Neural progenitor cell (in vitro differentiated cells): ENCODE measurements at regions not wholly inside any gene's neighbourhood (a gene's known extent, or its start where the extent isn't known, plus 50 kb on each side); places are given as distances from the start of the nearest gene placed in this dataset.

Experiments used
- CTCF ChIP-seq: fragments of 200-600 bp; sonication (generic); IDR thresholded peaks from 2 replicates; pipeline ENCODE4 v1.5.1; 2017; ENCODE audit warnings: antibody characterized with exemption, mild to moderate bottlenecking
- EZH2 ChIP-seq: fragments of 200-600 bp; sonication (generic); IDR thresholded peaks from 2 replicates; pipeline ENCODE4 v1.6.1; 2017; ENCODE audit warnings: antibody characterized with exemption, mild to moderate bottlenecking, moderate library complexity
- EZH2phosphoT487 ChIP-seq: fragments of 200-600 bp; sonication (generic); IDR thresholded peaks from 2 replicates; pipeline ENCODE4 v1.6.1; 2017; ENCODE audit warnings: antibody characterized with exemption

DNA sequence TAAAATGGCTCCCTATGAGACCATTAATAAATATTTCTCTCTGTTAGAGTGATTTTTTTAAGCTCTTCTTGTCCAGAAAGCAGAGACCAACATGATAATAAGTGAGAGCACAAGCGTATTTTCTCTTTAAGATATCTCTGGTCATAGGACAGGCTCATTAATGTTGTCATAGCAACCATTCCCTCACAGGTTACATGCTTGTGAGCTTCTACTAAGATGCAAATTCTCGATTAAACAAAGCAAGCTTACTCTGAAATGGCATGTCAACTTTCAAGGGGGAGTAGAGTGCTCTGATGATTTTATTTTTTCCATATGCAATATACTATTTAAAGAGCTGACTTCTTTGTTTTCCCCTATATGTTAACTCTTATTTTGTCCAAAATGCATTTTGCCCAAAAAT lies 487.2 kb upstream of the LCORL start:
- TF ChIP-seq CTCF (no peak), EZH2 (no peak), EZH2phosphoT487 (no peak)
